ENCODE measurements at regions not wholly inside any gene's neighbourhood (a gene's known extent, or its start where the extent isn't known, plus 50 kb on each side); places are given as distances from the start of the nearest gene placed in this dataset.

- TF ChIP-seq CTCF (conservative IDR thresholded peaks at IDR 0.05), result no peak
- no peak for TF ChIP-seq EZH2 (IDR thresholded peaks at IDR 0.05; ENCODE audit: low read depth)
These were observed 242.5 kb upstream of the ZFP64 start for GRCh38 chr20:52434041-52434425.

Data from PC-9 (cell line).